Muscle layer of colon (tissue), 2 donors: ENCODE measurements at regions not wholly inside any gene's neighbourhood (a gene's known extent, or its start where the extent isn't known, plus 50 kb on each side); places are given as distances from the start of the nearest gene placed in this dataset.

Experiments
- H3K27ac ChIP-seq: one replicate; pipeline ENCODE4 v1.7.0; 2013; ENCODE audit warnings: low read depth, mild to moderate bottlenecking, low read length, moderate library complexity
- H3K27me3 ChIP-seq, 2 donors: one replicate each; pipeline ENCODE4 v1.7.0; 2013; ENCODE audit warnings: low read length in 2 of 2, mild to moderate bottlenecking in 2 of 2; ENCODE audit not compliant: insufficient read depth in 2 of 2, control insufficient read depth in 1 of 2
- H3K36me3 ChIP-seq: one replicate; pipeline ENCODE4 v1.7.0; 2013; ENCODE audit warnings: mild to moderate bottlenecking, low read length; ENCODE audit not compliant: insufficient read depth
- H3K4me1 ChIP-seq: one replicate; pipeline ENCODE4 v1.7.0; 2013; ENCODE audit warnings: mild to moderate bottlenecking, low read length; ENCODE audit not compliant: insufficient read depth
- H3K4me3 ChIP-seq, 2 donors: one replicate each; pipeline ENCODE4 v1.7.0; 2013; ENCODE audit warnings: low read length in 2 of 2, low read depth in 1 of 2, mild to moderate bottlenecking in 1 of 2, moderate library complexity in 1 of 2
- H3K9ac ChIP-seq: one replicate; pipeline ENCODE4 v1.7.0; 2013; ENCODE audit warnings: low read length
- H3K9me3 ChIP-seq: one replicate; pipeline ENCODE4 v1.7.0; 2013; ENCODE audit warnings: mild to moderate bottlenecking, low read length
- donor health status: abdominal sarcoma.
- donor health status: Adenocarcinoma of cecum.

- Histone ChIP-seq H3K9ac (no peak overlapping the region), H3K36me3 (no peaks in the 10 kb centered on the region), H3K4me3 (no peak overlapping the region), H3K27ac (no peak overlapping the region), H3K27me3 (no peaks in the 10 kb centered on the region), H3K4me1 (no peaks in the 10 kb centered on the region), H3K9me3 (peaks cover 3% of the 10 kb centered on the region)
These were observed 137.1 kb downstream of the CDC5L start for GRCh38 chr6:44524476-44525227.

GRCh38 chr6:44525761-44526351 is 138.3 kb downstream of the CDC5L start:
- H3K36me3 ChIP-seq, result no peaks in the 10 kb centered on the region
- no peak overlapping the region for H3K4me3 ChIP-seq
- H3K4me1 ChIP-seq, result no peaks in the 10 kb centered on the region

GRCh38 chr6:44527181-44527580 is 139.7 kb downstream of the CDC5L start:
- Histone ChIP-seq H3K4me3 (no peak overlapping the region), H3K27ac (no peak overlapping the region), H3K9me3 (peaks cover 3% of the 10 kb centered on the region), H3K9ac (no peak overlapping the region), H3K36me3 (no peaks in the 10 kb centered on the region), H3K27me3 (no peaks in the 10 kb centered on the region), H3K4me1 (no peaks in the 10 kb centered on the region)

More at GRCh38 chr6:44525761-44526351, 138.3 kb downstream of the CDC5L start:
- Histone ChIP-seq H3K27ac (no peak overlapping the region), H3K27me3 (no peaks in the 10 kb centered on the region), H3K9me3 (peaks cover 3% of the 10 kb centered on the region), H3K9ac (no peak overlapping the region)

- peaks cover 3% of the 10 kb centered on the region for H3K9me3 ChIP-seq
- H3K4me1 ChIP-seq, result no peaks in the 10 kb centered on the region
- H3K4me3 ChIP-seq, result no peak overlapping the region
- no peak overlapping the region for H3K9ac ChIP-seq
- H3K36me3 ChIP-seq, result no peaks in the 10 kb centered on the region
- H3K27ac ChIP-seq, result no peak overlapping the region
- no peaks in the 10 kb centered on the region for H3K27me3 ChIP-seq
These were observed 140.3 kb downstream of the CDC5L start for GRCh38 chr6:44527583-44528369.

- Histone ChIP-seq H3K27me3 (no peaks in the 10 kb centered on the region), H3K27ac (no peak overlapping the region), H3K4me1 (no peaks in the 10 kb centered on the region), H3K36me3 (no peaks in the 10 kb centered on the region), H3K4me3 (no peak overlapping the region), H3K9ac (no peak overlapping the region), H3K9me3 (peaks cover 3% of the 10 kb centered on the region)
These were observed 140.8 kb downstream of the CDC5L start for GRCh38 chr6:44528370-44528644.

GRCh38 chr6:44528716-44529115 is 141.2 kb downstream of the CDC5L start:
- Histone ChIP-seq H3K27me3 (no peaks in the 10 kb centered on the region), H3K36me3 (no peaks in the 10 kb centered on the region), H3K4me1 (no peaks in the 10 kb centered on the region), H3K27ac (no peak overlapping the region), H3K4me3 (no peak overlapping the region), H3K9ac (no peak overlapping the region), H3K9me3 (peaks cover 3% of the 10 kb centered on the region)

GRCh38 chr6:44529146-44529905 is 141.8 kb downstream of the CDC5L start:
- Histone ChIP-seq H3K9me3 (peaks cover 2% of the 10 kb centered on the region), H3K27ac (no peak overlapping the region), H3K27me3 (no peaks in the 10 kb centered on the region), H3K4me3 (no peak overlapping the region), H3K4me1 (no peaks in the 10 kb centered on the region), H3K9ac (no peak overlapping the region), H3K36me3 (no peaks in the 10 kb centered on the region)

GRCh38 chr6:44530209-44530909 is 142.9 kb downstream of the CDC5L start:
- Histone ChIP-seq H3K27ac (no peak overlapping the region), H3K27me3 (no peaks in the 10 kb centered on the region), H3K36me3 (no peaks in the 10 kb centered on the region), H3K9me3 (no peaks in the 10 kb centered on the region), H3K4me3 (no peak overlapping the region), H3K9ac (no peak overlapping the region), H3K4me1 (no peaks in the 10 kb centered on the region)

GRCh38 chr6:44530910-44531234 is 143.4 kb downstream of the CDC5L start:
- Histone ChIP-seq H3K4me3 (no peak overlapping the region), H3K27me3 (no peaks in the 10 kb centered on the region), H3K27ac (no peak overlapping the region)

GRCh38 chr6:44531442-44532015 is 144.0 kb downstream of the CDC5L start:
- Histone ChIP-seq H3K27ac (no peak overlapping the region), H3K36me3 (no peaks in the 10 kb centered on the region), H3K4me3 (no peak overlapping the region), H3K27me3 (no peaks in the 10 kb centered on the region), H3K9me3 (no peaks in the 10 kb centered on the region), H3K9ac (no peak overlapping the region), H3K4me1 (no peaks in the 10 kb centered on the region)

More at GRCh38 chr6:44530910-44531234, 143.4 kb downstream of the CDC5L start:
- no peaks in the 10 kb centered on the region for H3K36me3 ChIP-seq
- no peaks in the 10 kb centered on the region for H3K4me1 ChIP-seq
- H3K9me3 ChIP-seq, result no peaks in the 10 kb centered on the region
- no peak overlapping the region for H3K9ac ChIP-seq
